HG03025 (cell line): ENCODE measurements at regions not wholly inside any gene's neighbourhood (a gene's known extent, or its start where the extent isn't known, plus 50 kb on each side); places are given as distances from the start of the nearest gene placed in this dataset.

ENCODE experiments used
- ATAC-seq: cut with Tn5 transposase; IDR thresholded peaks from one replicate; pipeline ENCODE4 v1.9.1; 2021; ENCODE audit warnings: mild to moderate bottlenecking, moderate library complexity; ENCODE audit not compliant: unreplicated experiment, low FRiP score

- no peak for ATAC-seq
These were observed 137.0 kb downstream of the DLEU7 start for GRCh38 chr13:50706505-50706904.

- ATAC-seq = no peak
These were observed 135.9 kb downstream of the DLEU7 start for GRCh38 chr13:50707628-50708027.

DNA sequence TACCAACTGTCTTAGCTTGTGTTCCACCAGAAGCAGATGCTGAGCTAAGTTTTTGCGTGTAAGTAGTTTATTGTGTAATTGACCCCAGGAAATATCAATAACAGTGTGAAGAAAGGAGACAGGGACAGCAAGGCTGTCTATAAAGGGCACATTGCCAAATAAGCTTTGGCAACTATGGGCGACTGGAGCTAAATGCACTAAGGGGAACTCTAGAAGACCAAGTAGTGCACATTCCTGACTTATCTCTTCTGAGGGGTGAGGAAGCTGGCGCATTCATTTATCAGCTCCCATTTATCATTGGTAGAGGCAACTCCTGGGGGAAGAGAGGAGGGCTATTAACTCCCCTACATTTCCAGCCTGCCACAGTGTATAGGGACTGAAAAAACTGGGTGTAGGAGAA lies 135.0 kb downstream of the DLEU7 start:
- no peak for ATAC-seq

DNA sequence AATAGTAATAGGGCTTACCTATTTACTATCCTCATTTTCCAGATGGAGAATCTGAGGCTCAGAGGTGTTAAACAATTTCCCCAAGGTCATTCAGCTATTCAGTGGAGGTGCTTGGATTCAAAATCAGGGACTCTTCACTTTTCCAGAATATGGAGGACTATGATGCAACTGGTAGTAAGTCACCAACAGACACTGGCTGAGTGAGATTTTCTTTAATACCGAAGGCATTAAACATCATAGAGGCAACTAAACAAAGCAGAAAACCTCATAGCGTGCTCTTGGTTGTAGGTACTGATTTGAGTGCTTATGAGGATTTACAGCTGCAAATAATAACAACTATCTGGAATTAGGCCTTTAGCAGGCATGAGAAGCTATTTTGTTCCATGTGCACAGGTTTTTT lies 134.4 kb downstream of the DLEU7 start:
- ATAC-seq = no peak

GRCh38 chr13:50711131-50711815 lies 132.2 kb downstream of the DLEU7 start:
- ATAC-seq = no peak

DNA sequence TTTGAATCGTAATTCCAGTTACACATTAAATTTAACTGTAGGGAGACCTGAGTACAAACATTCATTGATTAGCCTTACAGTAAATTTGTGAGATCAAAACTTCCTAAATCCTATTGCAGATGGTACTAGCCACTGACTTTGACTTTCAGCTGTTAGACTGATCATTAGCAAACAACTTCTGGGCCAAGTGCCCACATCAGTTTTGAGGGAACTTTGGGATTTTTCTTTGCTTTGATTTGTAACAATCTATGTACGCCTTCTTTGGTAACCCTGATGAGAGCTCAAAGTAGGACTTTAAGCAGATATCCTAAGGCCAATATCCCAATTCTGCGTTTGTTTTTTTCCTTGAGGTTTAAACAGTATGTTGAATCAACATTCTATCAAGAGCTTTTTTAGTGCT lies 131.5 kb downstream of the DLEU7 start:
- no peak for ATAC-seq

DNA sequence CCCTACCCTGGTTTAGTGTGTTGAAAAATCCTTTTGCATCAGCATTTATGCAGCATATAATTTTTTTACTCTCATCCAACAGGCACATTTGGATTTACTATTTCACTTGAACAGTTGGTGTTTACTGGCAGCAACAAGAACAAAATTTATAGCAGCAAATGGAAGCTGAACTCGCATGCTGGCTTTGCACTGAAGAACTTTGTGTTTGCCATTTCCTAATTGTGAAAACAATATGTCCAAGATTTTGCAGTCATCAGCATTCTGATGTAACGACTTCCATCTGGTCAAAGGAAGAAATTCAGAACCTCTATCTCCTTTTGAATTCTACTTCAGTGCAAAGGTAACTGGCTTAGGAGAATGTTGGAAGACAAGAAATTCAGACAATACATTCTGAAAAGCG lies 131.0 kb downstream of the DLEU7 start:
- ATAC-seq = no peak

DNA sequence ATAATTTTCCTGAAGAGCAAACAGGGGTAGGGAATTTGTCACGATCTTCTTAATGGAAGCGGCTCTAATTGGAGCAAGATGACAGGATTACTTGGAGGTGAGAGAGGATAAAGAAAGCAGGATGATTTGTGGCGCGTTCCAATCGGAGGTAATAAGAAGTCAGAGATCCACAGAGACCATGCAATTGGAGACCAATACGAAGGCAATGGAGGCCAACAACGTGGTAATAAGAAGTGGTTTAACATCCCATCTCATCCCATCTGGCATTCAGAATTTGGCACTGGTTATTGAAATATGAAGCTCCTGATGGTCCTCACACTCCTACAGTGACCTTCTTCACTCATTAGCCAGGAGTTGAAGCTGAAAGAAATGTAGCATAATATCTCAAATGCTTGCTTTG lies 130.6 kb downstream of the DLEU7 start:
- ATAC-seq = no peak

DNA sequence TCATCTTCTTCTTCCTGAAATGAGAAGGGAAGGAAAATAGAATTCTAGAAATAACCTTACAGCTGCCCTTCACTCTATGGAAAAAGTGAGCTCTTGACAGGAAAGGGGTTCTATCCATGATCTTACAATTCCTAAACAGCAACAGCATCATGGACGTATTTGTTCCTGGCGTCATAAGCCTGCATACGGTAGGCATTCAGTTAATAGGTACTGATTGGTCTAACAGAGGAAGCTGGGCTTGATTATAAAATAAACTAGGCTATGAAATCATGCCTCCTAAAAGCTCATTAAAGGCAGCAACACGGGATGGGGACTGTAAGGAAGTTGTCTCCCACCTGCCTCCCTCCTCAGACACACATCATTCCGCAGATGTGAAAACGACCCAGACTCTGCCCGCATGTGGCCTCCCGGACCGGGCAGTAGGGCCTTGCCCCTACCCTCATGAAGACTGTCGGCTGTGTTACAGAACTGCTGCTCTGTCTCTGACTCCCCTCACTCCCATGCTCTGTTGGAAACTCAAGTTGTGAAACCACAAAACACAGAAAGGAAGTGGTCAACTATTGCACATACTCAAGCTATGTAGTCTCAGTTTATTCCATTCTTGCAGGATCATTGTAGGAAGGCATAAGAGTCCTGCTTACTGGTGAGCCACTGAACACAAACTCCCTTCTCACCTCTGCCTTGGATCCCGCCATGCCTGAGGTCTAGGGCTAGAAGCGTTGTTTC lies 129.8 kb downstream of the DLEU7 start:
- ATAC-seq = no peak

GRCh38 chr13:50714891-50715290 lies 128.6 kb downstream of the DLEU7 start:
- ATAC-seq = no peak

DNA sequence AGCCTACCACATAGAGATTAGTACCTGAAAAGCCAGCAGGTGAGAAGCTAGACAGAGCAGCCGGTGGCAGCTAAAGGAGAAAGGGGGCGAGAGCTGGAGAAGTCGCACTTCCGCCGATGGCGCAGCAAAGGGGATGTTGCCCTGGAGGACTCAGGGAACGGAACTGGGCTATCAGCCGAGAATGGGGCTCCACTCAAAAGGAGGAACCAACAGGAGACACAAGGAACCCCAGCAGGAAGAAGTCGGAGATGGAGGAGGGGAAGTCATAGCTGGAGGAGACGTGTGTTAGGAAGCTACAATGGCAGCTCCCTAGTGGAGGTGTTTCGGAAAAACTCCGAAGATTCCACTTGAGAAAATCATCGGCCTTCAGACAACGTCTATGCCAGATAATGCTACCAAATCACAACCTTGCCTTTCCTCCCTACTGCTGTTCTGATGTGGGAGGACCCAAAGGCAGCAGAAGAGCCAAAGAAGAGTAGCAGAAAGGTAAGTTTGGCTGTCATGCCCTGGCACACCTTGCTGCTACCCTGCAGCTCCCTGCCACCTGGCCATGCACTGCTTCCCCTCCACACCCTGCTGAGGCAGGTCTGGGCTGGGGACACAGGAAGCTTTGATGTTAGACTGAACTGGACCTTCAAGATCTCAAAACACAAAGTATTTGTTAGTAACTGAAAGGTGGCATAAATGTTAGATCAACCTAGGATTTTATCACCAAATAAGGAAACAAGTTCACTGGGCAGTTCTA lies 127.9 kb downstream of the DLEU7 start:
- no peak for ATAC-seq

DNA sequence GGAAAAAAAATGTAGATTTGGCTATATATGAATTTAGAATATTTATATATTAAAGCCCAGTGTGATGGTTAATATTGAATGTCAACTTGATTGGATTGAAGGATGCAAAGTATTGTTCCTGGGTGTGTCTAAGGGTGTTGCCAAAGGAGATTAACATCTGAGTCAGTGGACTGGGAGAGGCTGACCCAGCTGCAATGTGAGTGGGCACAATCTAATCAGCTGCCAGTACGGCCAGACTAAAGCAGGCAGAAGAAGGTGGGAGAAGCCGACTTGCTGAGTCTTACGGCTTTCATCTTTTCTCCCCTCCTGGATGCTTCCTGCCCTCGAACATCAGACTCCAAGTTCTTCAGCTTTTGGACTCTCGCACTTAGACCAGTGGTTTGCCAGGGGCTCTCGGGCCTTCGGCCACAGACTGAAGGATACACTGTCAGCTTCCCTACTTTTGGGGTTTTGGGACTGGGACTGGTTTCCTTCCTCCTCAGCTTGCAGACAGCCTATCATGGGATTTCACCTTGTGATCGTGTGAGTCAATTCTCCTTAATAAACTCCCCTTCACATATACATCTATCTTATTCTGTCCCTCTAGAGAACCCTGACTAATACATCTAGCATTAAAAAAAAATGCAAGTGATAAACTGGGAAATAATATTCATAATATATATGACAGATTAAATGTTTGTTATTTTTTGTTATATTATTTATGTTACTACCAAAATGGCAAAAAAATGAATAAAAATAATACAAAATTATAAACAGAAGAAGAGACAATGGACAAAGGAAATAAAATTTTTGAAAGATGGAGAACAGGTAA lies 122.4 kb downstream of the DLEU7 start:
- ATAC-seq = no peak

DNA sequence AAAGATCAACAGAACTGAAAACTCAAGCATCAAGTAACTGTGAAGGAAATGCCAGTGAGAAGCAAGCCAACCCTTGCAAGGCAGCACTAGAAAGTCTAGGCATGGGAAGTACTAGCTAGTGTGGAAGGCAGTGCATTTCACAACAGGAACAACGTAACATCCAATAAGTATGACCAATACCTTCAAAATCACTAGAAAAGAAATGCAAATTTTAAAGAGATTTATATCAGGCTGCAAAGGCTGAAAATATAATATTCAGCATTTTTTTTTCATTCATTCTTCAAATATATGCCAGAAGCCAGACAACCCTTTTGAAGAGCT lies 121.9 kb downstream of the DLEU7 start:
- no peak for ATAC-seq

GRCh38 chr13:50722440-50723125 lies 120.9 kb downstream of the DLEU7 start:
- ATAC-seq = no peak

DNA sequence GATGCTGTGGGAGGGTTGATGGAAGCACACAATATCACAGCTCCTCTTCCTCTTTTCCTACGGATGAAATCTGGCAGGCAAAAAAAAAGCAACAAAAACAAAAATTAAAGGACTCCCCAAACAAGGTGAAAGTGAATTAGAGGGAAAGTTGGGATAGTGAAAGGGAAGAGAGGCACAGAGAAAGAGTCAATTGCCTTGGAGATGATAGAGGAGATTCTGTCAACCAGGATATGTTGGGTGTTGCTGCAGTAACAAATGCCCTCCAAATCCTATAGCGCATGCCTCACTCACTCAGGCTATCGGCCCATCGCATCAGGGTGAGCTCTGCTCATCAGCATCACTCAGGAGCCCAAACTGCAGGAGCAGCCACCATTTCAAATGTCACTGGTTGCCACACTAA lies 119.1 kb downstream of the DLEU7 start:
- ATAC-seq = no peak

DNA sequence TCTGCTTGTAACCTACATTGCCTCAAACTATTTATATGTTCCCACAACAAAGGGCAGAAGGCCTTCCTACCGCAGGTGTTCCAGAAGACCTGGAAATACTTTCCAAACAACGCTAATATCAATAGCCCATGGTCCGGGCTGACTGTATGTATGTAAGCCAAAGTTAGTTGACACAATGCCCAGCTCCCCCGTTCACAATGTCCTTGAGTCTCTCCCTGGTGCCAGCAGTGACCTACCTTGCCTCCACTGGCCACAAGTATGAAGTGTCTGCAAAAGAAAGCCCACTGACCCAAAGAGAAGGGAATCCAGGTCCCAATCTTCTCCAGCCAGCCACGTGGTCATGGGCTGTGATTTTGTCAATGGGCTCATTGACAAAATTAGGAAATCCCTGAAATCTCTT lies 118.6 kb downstream of the DLEU7 start:
- no peak for ATAC-seq

DNA sequence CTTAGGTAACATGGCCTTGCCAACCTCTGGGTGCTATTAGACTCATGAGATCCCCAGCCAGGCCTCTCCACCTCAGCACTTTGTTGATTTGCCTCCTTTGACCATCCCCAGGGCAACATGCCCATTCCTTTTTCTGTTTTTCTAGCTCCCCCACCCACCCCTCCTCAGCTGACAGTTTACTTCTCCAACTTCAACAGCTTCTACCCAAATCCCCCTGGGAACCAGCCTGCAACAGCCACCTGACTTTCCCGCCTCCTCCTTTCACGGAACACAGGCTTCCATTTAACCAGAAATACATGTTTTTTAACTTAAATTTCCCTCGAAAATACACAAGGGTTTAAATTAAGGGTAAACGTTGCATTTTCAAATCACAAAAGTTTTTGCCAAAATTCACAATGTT lies 117.3 kb downstream of the DLEU7 start:
- no peak for ATAC-seq

- ATAC-seq = no peak
These were observed 114.3 kb downstream of the DLEU7 start for GRCh38 chr13:50729177-50729576.

DNA sequence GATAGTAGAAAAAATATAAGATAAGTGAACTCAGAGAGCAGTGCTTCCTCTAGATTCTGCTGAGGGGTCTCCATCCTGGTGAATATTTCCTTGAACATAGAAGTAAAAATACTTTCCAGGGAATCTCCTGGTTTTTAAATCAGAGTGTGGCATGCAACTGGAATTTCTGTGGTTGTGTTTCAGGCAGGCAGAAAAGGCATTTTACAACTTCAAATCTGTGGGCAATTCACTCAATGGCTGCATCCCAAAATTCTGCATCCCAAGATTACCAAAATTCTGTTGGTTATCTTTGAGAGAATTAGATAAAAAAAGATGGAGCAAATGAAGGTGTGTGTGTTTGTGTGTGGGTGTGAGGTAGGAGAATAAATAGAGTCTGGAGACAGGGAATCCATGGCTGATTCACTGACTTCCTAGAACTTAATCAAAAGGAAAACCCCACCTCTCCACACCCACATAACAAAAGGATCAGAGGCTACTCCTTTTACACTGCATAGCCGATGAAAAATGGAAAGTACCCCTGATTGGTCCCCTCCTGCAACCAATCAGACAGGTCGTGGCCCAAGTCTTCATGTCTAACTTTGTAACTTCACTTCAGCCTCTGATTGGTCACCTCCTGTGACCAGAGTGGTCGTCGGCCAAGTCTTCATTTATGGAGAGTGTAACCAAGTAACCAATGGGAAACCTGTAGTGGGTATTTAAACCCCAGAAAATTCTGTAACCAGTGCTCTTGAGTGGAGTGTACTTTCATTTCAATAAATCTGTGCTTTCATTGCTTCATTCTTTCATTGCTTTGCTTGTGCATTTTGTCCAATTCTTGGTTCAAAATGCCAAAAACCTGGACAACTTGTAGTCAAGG lies 112.8 kb downstream of the DLEU7 start:
- no peak for ATAC-seq

GRCh38 chr13:50731400-50731799 lies 112.1 kb downstream of the DLEU7 start:
- ATAC-seq = no peak
